Hepatocyte (in vitro differentiated cells): ENCODE measurements at regions not wholly inside any gene's neighbourhood (a gene's known extent, or its start where the extent isn't known, plus 50 kb on each side); places are given as distances from the start of the nearest gene placed in this dataset.

Experiments used
- EZH2 ChIP-seq: fragments of 200-600 bp; sonication (generic); IDR thresholded peaks from 2 replicates; pipeline ENCODE4 v1.6.1; 2016; ENCODE audit warnings: antibody characterized with exemption, mild to moderate bottlenecking, borderline replicate concordance
- EZH2phosphoT487 ChIP-seq: fragments of 200-600 bp; sonication (generic); IDR thresholded peaks from one replicate; pipeline ENCODE4 v1.6.1; 2018; ENCODE audit warnings: antibody characterized with exemption, mild to moderate bottlenecking, low read depth, moderate library complexity; ENCODE audit not compliant: unreplicated experiment, severe bottlenecking
- TF ChIP-seq, protein P1 (sequence below): fragments of 200-600 bp; sonication (generic); IDR thresholded peaks from 2 replicates; pipeline ENCODE4 v1.5.1; 2016; ENCODE audit warnings: antibody characterized with exemption, mild to moderate bottlenecking; ENCODE audit not compliant: poor library complexity

DNA sequence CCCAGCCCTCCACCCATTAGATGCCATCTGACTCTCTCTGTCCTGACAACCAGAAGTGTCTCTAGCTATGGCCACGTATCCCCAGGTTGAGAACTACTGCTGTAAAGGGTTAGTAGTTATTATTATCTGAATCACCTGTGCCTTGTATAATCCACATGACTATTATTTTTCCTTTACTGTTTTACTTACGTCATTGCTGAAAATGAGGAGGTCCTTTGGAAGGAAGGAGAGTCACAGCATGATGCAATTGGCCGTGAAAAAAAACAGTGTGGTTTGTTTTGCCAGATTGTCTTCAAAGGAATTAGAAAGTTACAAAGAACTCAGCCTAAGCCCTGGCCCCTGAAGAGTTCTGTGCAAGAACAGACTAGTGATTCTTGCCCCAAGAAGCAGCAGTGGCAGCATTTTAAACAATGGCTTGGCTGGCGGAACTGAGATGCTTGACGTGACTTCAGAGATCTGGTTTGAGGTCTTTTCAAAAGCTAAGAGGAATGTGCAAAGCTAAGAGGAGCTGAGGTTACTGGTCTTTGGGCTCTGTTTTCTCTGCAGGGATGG, 413.3 kb upstream of the EEF2KMT start:
- TF ChIP-seq, protein P1, sequence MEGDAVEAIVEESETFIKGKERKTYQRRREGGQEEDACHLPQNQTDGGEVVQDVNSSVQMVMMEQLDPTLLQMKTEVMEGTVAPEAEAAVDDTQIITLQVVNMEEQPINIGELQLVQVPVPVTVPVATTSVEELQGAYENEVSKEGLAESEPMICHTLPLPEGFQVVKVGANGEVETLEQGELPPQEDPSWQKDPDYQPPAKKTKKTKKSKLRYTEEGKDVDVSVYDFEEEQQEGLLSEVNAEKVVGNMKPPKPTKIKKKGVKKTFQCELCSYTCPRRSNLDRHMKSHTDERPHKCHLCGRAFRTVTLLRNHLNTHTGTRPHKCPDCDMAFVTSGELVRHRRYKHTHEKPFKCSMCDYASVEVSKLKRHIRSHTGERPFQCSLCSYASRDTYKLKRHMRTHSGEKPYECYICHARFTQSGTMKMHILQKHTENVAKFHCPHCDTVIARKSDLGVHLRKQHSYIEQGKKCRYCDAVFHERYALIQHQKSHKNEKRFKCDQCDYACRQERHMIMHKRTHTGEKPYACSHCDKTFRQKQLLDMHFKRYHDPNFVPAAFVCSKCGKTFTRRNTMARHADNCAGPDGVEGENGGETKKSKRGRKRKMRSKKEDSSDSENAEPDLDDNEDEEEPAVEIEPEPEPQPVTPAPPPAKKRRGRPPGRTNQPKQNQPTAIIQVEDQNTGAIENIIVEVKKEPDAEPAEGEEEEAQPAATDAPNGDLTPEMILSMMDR: no peak
- TF ChIP-seq EZH2 (no peak), EZH2phosphoT487 (no peak)
